ENCODE measurements at regions not wholly inside any gene's neighbourhood (a gene's known extent, or its start where the extent isn't known, plus 50 kb on each side); places are given as distances from the start of the nearest gene placed in this dataset.

- DNase-seq (ENCODE audit: low spot score) = no peak
- TF ChIP-seq, protein P1, sequence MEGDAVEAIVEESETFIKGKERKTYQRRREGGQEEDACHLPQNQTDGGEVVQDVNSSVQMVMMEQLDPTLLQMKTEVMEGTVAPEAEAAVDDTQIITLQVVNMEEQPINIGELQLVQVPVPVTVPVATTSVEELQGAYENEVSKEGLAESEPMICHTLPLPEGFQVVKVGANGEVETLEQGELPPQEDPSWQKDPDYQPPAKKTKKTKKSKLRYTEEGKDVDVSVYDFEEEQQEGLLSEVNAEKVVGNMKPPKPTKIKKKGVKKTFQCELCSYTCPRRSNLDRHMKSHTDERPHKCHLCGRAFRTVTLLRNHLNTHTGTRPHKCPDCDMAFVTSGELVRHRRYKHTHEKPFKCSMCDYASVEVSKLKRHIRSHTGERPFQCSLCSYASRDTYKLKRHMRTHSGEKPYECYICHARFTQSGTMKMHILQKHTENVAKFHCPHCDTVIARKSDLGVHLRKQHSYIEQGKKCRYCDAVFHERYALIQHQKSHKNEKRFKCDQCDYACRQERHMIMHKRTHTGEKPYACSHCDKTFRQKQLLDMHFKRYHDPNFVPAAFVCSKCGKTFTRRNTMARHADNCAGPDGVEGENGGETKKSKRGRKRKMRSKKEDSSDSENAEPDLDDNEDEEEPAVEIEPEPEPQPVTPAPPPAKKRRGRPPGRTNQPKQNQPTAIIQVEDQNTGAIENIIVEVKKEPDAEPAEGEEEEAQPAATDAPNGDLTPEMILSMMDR (IDR thresholded peaks at IDR 0.05; ENCODE audit: extremely low read depth, missing control alignments) = no peak
Measured at GRCh38 chr2:5444854-5445253, 247.3 kb upstream of the SOX11 start.

DNA sequence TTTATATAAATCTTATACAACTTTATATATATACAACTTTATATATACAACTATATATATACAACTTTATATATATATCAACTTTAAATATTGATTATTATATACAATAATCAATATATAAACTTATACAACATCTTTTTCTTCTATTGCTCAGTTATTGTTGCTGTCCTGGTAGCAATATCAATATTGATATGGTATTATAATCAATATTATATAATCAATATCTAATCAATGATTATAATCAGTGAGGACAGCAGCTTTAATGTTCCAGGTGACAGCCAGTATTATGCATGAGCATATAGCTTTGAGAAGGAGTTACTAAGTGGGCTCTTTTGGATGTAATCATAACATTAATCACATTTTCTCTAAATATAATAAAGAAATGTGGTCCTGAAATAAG, 242.3 kb upstream of the SOX11 start:
- TF ChIP-seq, protein P1 (IDR thresholded peaks at IDR 0.05; ENCODE audit: extremely low read depth, missing control alignments) = no peak
- DNase-seq (ENCODE audit: low spot score) = no peak

DNA sequence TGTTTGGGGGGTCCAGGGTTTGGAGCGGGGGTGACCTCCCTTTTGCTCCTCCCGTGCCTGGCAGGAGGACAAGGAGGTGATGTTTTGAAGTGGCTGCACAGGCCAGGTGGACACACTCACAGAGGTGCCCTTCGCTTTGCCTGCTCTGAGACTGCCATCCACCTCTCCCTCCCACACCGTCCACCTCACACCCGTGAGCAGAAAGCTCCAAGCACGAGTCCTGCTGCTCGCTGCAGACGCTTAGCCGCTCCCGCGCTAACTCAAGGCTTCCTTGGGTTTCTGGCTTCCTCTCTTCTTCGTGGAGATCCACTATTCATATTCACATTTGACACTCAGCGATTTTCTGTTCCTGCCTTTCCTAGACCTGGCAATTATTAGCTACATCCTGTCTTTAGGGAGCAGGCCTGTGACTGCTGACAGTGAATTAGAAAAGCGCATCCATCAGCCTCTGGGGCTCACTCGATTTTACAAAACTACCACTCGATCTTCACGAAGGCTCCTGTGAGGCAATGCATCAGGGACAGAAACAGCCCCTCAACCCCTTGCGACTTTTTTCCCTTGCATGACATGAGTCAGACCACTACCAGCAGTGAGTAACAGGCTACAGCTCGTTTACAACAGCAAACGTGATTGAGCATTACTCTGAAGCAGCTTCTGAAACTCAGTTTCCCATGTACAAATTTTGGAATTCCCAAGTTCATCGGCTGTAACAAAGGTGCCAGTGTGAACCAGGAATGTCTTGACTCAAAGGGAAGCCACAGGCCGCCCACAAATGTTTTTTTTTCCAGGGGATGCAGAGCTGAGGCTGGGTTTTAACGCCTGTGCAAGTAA, 238.7 kb upstream of the SOX11 start:
- no peak for DNase-seq (ENCODE audit: low spot score)
- TF ChIP-seq, protein P1 (IDR thresholded peaks at IDR 0.05; ENCODE audit: extremely low read depth, missing control alignments) = no peak

DNA sequence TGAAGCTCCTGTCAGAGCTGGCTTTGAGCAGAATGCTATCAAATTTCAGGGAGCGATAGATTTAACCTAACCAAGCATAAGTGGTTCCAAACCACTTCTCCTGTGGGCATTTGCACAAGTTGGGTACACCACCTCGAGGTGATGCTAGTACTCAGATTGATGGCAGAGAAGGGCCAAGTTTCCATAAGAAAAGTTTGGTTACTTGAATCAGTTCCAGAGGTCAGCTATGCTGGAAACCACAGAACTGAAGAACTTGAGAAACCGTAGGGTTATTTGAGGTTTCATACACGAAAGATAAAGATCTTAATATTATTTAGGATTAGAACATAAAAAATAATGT, 238.2 kb upstream of the SOX11 start:
- DNase-seq (ENCODE audit: low spot score) = no peak
- TF ChIP-seq, protein P1 (IDR thresholded peaks at IDR 0.05; ENCODE audit: extremely low read depth, missing control alignments) = no peak

GRCh38 chr2:5459041-5459440, 233.1 kb upstream of the SOX11 start:
- no peak for DNase-seq (ENCODE audit: low spot score)
- TF ChIP-seq, protein P1 (IDR thresholded peaks at IDR 0.05; ENCODE audit: extremely low read depth, missing control alignments) = no peak

GRCh38 chr2:5464657-5465056, 227.5 kb upstream of the SOX11 start:
- TF ChIP-seq, protein P1 (IDR thresholded peaks at IDR 0.05; ENCODE audit: extremely low read depth, missing control alignments) = no peak

DNA sequence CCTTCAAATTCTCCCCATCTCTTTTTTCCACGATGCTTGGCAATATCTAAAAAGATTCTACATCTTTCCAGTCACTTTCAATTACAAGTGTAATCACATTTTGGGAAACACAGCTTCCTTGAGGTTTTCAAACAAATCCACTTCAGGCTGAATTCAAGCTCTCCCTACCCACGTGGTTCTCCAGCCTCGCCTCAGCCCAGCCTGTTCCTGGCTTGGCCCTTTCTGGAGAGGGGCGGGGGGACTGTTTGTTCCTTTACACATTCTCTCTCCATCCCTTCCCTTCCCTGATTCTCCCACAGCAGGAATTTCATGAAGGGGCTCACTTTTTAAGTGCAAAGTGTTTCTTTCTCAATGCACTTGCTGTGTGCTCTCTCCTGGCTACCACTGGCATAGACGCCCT, 226.3 kb upstream of the SOX11 start:
- TF ChIP-seq, protein P1 (IDR thresholded peaks at IDR 0.05; ENCODE audit: extremely low read depth, missing control alignments) = no peak
- no peak for DNase-seq (ENCODE audit: low spot score)

More at GRCh38 chr2:5464657-5465056, 227.5 kb upstream of the SOX11 start:
- DNase-seq (ENCODE audit: low spot score) = no peak

Measured in GM20000 (cell line).